Pancreas (tissue), 10 donors: ENCODE measurements at regions not wholly inside any gene's neighbourhood (a gene's known extent, or its start where the extent isn't known, plus 50 kb on each side); places are given as distances from the start of the nearest gene placed in this dataset.
"Not testable (repeated sequence)": the region's sequence is repeated elsewhere in the genome, so short reads cannot be mapped to it uniquely, and the experiment has no call there.

Source experiments
- ATAC-seq, 4 donors: fragments of 200-7000 bp; cut with Tn5 transposase; one replicate each; pipeline versions ENCODE4 v1.8.0 to v1.9.1; 2020; ENCODE audit warnings: mild to moderate bottlenecking in 4 of 4, moderate library complexity in 4 of 4
- DNase-seq, 6 donors: peaks; one replicate each; pipeline ENCODE4 v3.0.0-alpha.2; 2020
- FAIRE-seq: peaks from 2 replicates; lab custom pipeline; 2012; peaks lifted over from hg19 to GRCh38; lab: Jason Lieb, UNC
- H3K27ac ChIP-seq, 4 donors: fragments of 200-600 bp; sonication (generic); 1 replicate in 3 of 4; 2 replicates in 1 of 4; pipeline versions ENCODE4 v1.5.0 to v1.8.0; 2020
- H3K27me3 ChIP-seq, 4 donors: fragments of 200-600 bp; one replicate each; pipeline ENCODE4 v1.8.0; 2021
- H3K36me3 ChIP-seq, 3 donors: fragments of 200-600 bp; sonication (generic) in 1 of 3; one replicate each; pipeline versions ENCODE4 v1.5.0 to v1.8.0; 2020 to 2021
- H3K4me1 ChIP-seq, 3 donors: fragments of 200-600 bp; one replicate each; pipeline ENCODE4 v1.8.0; 2021
- H3K4me3 ChIP-seq, 4 donors: fragments of 200-600 bp; sonication (generic) in 2 of 4; one replicate each; pipeline versions ENCODE4 v1.5.0 to v1.8.0; 2020 to 2021
- H3K9me3 ChIP-seq, 4 donors: fragments of 200-600 bp; one replicate each; pipeline ENCODE4 v1.8.0; 2021
- WGBS, 2 donors: extraction: QIAGEN DNeasy Blood & Tissue Kit; methylation state at CpG; one replicate each; pipeline ENCODE4 v1.1.7; 2013; 5-methylcytosine and 5-hydroxymethylcytosine counted together
- intact Hi-C, 3 donors: fragments of 100-400 bp; cut with DNase I; formaldehyde crosslinking; loops; one replicate each; pipeline versions ENCODE4 v1.11.1 to v1.14.2; 2022
- donor health status: healthy with polysubstance abuse.
- donor health status: DM: no; HTN: no; CAD: no; lungs with moderate emphysema.
- donor health status: DM: no; HTN: no; CAD: no.
- donor health status: control.
- donor health status: control.
- donor health status: Bipolar disorder and iron deficiency.
- donor health status: DM: yes; HTN: yes; CAD: no.
- donor health status: DM: no; HTN: no; CAD: no.
- donor health status: DM: no; HTN: no; CAD: no.
- donor health status: DM: yes; HTN: yes; CAD: no.

DNA sequence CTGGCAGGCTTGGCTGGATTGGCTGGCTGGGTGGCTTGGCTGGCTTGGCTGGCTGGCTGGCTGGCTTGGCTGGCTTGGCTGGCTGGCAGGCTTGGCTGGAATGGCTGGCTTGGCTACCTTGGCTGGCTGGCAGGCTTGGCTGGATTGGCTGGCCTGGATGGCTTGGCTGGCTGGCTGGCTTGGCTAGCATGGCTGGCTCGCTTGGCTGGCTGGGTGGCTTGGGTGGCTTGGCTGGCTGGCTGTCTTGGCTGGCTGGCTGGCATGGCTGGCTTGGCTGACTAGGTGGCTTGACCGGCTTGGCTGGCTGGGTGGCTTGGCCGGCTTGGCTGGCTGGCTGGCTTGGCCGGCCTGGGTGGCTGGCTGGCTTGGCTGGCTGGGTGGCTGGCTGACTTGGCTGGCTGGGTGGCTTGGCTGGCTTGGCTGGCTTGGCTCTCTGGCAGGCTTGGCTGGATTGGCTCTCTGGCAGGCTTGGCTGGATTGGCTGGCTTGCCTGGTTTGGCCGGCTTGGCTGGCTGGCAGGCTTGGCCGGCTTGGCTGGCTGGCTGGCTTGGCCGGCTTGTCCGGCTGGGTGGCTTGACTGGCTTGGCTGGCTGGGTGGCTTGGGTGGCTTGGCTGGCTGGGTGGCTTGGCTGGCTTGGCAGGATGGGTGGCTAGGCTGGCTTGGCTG is 440.9 kb downstream of the GOLGA6L6 start:
- FAIRE-seq, H3K9me3 ChIP-seq, DNase-seq, H3K27me3 ChIP-seq, intact Hi-C loops, H3K36me3 ChIP-seq, H3K4me1 ChIP-seq, H3K27ac ChIP-seq, H3K4me3 ChIP-seq: not testable (repeated sequence)
- no CpG with 5 or more reads among the region's 8 CpGs for WGBS, 2 donors
- ATAC-seq, result peak in 2 of 4 donors; percentile 19 to 29

- FAIRE-seq, H3K36me3 ChIP-seq, intact Hi-C loops, H3K4me3 ChIP-seq, DNase-seq, H3K27ac ChIP-seq, H3K27me3 ChIP-seq, H3K4me1 ChIP-seq, H3K9me3 ChIP-seq, ATAC-seq: not testable (repeated sequence)
- WGBS, 2 donors, result 55 to 61% methylated on average over 3 to 5 of the region's 6 CpGs
Measured at GRCh38 chr15:20095699-20096303, 445.8 kb downstream of the GOLGA6L6 start.

DNA sequence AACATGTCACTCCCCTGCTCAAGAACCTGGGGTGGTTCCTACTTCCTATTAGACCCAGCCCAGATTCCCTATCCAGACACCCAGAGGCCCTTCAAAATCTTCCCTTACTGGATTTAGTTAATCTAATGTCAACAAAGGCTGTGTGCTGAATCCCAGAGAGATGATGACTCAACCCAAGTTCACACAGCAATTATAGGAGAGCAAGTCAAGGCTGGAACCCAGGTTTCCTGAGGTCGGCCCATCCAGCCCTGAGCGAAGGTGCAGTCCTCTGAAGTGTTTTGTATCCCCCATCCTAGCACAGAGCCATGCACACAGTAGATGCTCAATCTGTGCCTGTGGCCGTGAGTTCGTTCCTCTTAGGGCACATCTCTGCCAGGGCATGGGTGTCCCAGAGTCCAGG is 452.1 kb downstream of the GOLGA6L6 start:
- H3K27me3 ChIP-seq, H3K9me3 ChIP-seq, H3K36me3 ChIP-seq, H3K4me1 ChIP-seq, FAIRE-seq, intact Hi-C loops, H3K4me3 ChIP-seq, DNase-seq, ATAC-seq, H3K27ac ChIP-seq: not testable (repeated sequence)
- 44 to 54% methylated on average over 2 of the region's 4 CpGs for WGBS, 2 donors

DNA sequence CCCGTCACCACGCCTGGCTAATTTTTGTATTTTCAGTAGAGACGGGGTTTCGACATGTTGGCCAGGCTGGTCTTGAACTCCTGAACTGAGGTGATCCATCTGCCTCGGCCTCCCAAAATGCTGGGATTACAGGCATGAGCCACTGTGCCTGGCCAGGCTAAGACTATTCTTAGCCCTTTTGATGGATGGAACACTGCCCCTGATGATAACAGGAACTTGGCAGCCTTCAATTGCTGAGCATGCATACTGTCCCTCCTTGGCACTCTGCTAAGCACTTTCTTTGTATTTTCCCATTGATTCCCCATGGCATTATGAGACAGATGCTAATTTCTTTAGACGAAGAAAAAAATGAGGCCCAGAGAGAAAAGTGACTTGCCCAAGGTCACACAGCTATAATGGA is 457.6 kb downstream of the GOLGA6L6 start:
- H3K4me1 ChIP-seq, H3K36me3 ChIP-seq, DNase-seq, H3K27ac ChIP-seq, H3K9me3 ChIP-seq, H3K27me3 ChIP-seq, ATAC-seq, H3K4me3 ChIP-seq, FAIRE-seq, intact Hi-C loops: not testable (repeated sequence)
- WGBS, 2 donors, result no CpG with 5 or more reads among the region's 6 CpGs

DNA sequence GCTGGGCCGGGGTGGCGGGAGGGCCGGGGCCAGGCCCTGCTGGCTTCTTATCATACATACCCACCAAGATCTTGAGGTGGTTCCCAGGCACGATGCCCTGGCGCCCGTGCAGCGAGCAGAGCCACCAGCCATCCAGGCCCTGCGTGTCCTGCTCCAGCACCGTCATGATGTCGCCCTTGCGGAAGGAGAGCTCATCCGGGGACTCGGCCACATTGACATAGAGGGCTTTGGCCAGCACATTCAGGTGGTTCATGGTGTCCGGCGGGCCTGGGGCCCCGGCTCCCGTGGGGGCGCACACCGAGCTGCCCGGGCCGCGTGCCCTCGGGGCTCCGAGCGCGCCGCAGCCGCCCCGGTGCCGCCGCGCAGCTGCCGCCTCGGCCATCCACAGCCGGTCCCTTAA is 467.5 kb downstream of the GOLGA6L6 start:
- 80 to 91% methylated on average over 11 to 21 of the region's 35 CpGs for WGBS, 2 donors
- FAIRE-seq, H3K27me3 ChIP-seq, H3K4me3 ChIP-seq, H3K9me3 ChIP-seq, H3K36me3 ChIP-seq, ATAC-seq, H3K27ac ChIP-seq, intact Hi-C loops, H3K4me1 ChIP-seq: not testable (repeated sequence)
- peak in 1 of 6 donors; percentile 58 for DNase-seq

DNA sequence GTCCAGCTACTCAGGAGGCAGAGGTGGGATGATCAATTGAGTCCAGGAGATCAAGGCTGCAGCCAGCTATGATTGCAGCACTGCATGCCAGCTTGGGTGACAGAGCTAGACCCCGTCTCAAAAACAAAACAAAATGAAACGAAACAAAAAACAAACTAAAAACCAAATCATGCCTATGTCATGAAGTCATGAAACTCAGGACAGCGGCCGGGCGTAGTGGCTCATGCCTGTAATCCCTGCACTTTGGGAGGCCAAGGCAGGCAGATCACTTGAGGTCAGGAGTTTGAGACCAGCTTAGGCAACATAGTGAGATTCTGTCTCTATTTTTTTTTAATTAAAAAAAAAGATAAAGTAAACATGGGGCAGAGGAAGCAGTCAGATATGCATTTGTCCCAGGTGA is 472.6 kb downstream of the GOLGA6L6 start:
- ATAC-seq, FAIRE-seq, H3K27ac ChIP-seq, H3K4me1 ChIP-seq, H3K27me3 ChIP-seq, intact Hi-C loops, H3K36me3 ChIP-seq, H3K4me3 ChIP-seq, H3K9me3 ChIP-seq: not testable (repeated sequence)
- peak in 1 of 6 donors; percentile 18 for DNase-seq
- WGBS, 2 donors, result 54 to 65% methylated on average over 4 of the region's 5 CpGs

- peak in 1 of 6 donors; percentile 19 for DNase-seq
- intact Hi-C loops, H3K4me1 ChIP-seq, H3K27me3 ChIP-seq, FAIRE-seq, ATAC-seq, H3K36me3 ChIP-seq, H3K9me3 ChIP-seq, H3K27ac ChIP-seq, H3K4me3 ChIP-seq: not testable (repeated sequence)
- WGBS, 2 donors, result 45 to 48% methylated on average over 2 to 3 of the region's 5 CpGs
Measured at GRCh38 chr15:20066173-20066572, 475.4 kb downstream of the GOLGA6L6 start.

DNA sequence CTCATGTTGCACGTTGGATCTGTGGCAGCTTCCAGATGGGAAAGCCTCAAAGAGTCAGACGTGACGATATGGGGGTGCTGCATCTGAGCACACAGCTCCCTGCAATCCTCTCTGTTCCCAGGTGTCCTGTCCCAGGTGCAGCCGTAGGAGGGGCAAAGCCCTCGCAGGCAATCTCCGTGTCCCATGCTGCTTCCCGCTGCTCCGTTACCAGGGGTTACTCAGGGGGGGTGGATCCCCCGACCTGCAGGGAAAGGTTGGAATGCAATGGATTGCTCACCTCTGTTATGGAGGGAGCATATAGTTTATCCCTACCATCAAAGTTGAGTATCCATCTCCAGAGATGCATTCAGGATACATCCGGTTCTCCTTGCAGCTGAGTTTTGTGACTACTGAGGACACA is 476.1 kb downstream of the GOLGA6L6 start:
- WGBS, 2 donors, result 59 to 75% methylated on average over 6 to 7 of the region's 10 CpGs
- intact Hi-C loops, H3K4me1 ChIP-seq, H3K27me3 ChIP-seq, ATAC-seq, H3K36me3 ChIP-seq, H3K27ac ChIP-seq, H3K4me3 ChIP-seq, H3K9me3 ChIP-seq, FAIRE-seq: not testable (repeated sequence)
- DNase-seq, result peak in 1 of 6 donors; percentile 35

GRCh38 chr15:20063167-20063566 is 478.4 kb downstream of the GOLGA6L6 start:
- H3K9me3 ChIP-seq, H3K27ac ChIP-seq, H3K36me3 ChIP-seq, intact Hi-C loops, H3K4me3 ChIP-seq, DNase-seq, FAIRE-seq, H3K27me3 ChIP-seq, H3K4me1 ChIP-seq, ATAC-seq: not testable (repeated sequence)
- 49 to 53% methylated on average over 7 of the region's 7 CpGs for WGBS, 2 donors

- ATAC-seq, H3K4me1 ChIP-seq, H3K36me3 ChIP-seq, H3K9me3 ChIP-seq, H3K27ac ChIP-seq, H3K4me3 ChIP-seq, DNase-seq, intact Hi-C loops, H3K27me3 ChIP-seq, FAIRE-seq: not testable (repeated sequence)
- 77 to 88% methylated on average over 6 of the region's 13 CpGs for WGBS, 2 donors
Measured at GRCh38 chr15:20060838-20061237, 480.8 kb downstream of the GOLGA6L6 start.

DNA sequence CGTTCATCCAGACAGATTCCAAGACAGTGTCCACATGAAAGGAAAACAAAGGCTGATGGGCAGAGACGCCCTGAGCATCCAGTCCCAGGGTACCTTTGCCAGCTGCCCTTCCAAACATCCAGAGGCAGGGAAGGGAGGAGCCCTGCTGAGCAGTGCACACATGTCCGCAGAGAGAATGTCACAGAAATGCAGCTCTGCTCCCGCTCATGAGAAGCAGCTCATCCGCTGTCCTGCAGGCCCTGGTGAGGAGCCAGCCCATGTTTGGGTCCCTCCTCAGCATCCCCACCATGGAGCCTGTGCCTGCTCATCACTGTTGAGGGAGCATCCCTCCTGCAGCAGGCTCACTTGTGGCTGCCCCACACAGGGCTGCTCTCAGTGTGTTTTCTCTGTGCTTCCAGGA is 484.7 kb downstream of the GOLGA6L6 start:
- 50 to 59% methylated on average over 5 of the region's 5 CpGs for WGBS, 2 donors
- FAIRE-seq, H3K9me3 ChIP-seq, H3K27ac ChIP-seq, ATAC-seq, H3K4me3 ChIP-seq, H3K36me3 ChIP-seq, H3K27me3 ChIP-seq, intact Hi-C loops, DNase-seq, H3K4me1 ChIP-seq: not testable (repeated sequence)

DNA sequence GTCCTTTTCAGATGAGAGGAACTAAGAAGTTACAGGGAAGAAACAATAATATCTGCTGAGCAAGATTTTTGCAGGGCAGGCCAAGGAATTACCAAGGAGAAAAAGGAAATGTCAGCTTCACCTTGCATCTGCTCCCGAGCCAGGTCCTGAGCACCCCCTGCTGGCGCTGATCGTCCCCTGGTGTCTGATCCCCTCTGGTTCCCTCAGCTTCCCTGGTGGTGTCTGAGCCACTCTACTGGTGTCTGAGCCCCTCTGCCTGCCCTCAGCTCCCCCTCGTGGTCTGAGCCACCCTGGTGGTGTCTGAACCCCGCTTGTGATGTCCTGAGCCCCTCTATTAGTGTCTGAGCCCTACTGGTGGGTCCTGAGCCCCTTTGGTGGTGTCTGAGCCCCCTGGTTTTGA is 485.7 kb downstream of the GOLGA6L6 start:
- FAIRE-seq, H3K36me3 ChIP-seq, H3K9me3 ChIP-seq, H3K4me1 ChIP-seq, H3K27ac ChIP-seq, H3K4me3 ChIP-seq, DNase-seq, intact Hi-C loops, H3K27me3 ChIP-seq: not testable (repeated sequence)
- 44 to 50% methylated on average over 4 of the region's 5 CpGs for WGBS, 2 donors
- ATAC-seq, result peak in 1 of 4 donors; percentile 12
